Activated naive CD4-positive, alpha-beta T cell treated with anti-CD3 and anti-CD28 coated beads, Interleukin-2, amount 50 U/mL, for 72 hours (primary cell): ENCODE measurements at regions not wholly inside any gene's neighbourhood (a gene's known extent, or its start where the extent isn't known, plus 50 kb on each side); places are given as distances from the start of the nearest gene placed in this dataset.

Experiments used
- ATAC-seq, 2 donors: fragments of 150-1000 bp; cut with Tn5 transposase; 2 replicates each; pipeline ENCODE4 v1.10.0; 2021; ENCODE audit warnings: mild to moderate bottlenecking in 2 of 2, moderate library complexity in 2 of 2
- DNase-seq, 2 donors: peaks; one replicate each; pipeline ENCODE4 v3.0.0; 2021 to 2022; ENCODE audit warnings: low spot score in 2 of 2
- H3K27ac Mint-ChIP-seq, 2 donors: one replicate each; pipeline ENCODE4 v1.8.0; 2022; ENCODE audit warnings: mild to moderate bottlenecking in 2 of 2, mixed read lengths in 2 of 2
- H3K36me3 Mint-ChIP-seq, 2 donors: one replicate each; pipeline ENCODE4 v1.8.0; 2022; ENCODE audit warnings: mixed read lengths in 2 of 2
- H3K9me3 Mint-ChIP-seq, 2 donors: one replicate each; pipeline ENCODE4 v1.8.0; 2022; ENCODE audit warnings: mixed read lengths in 2 of 2

GRCh38 chr15:66905185-66905584 lies 160.2 kb upstream of the SMAD3 start:
- Mint-ChIP-seq H3K36me3 (peaks cover 0 to 7% of the 10 kb centered on the region in 2 donors), H3K27ac (no peak overlapping the region), H3K9me3 (peaks cover 0 to 4% of the 10 kb centered on the region in 2 donors)
- ATAC-seq (no peak), DNase-seq (no peak)

GRCh38 chr15:66905954-66906353 lies 159.4 kb upstream of the SMAD3 start:
- no peak for ATAC-seq
- no peak overlapping the region for H3K27ac Mint-ChIP-seq
- no peak for DNase-seq
- H3K9me3 Mint-ChIP-seq: peaks cover 0 to 4% of the 10 kb centered on the region in 2 donors
- peaks cover 0 to 7% of the 10 kb centered on the region in 2 donors for H3K36me3 Mint-ChIP-seq

- DNase-seq (peak in 1 of 2 donors; percentile 6), ATAC-seq (no peak)
- H3K36me3 Mint-ChIP-seq: peaks cover 0 to 7% of the 10 kb centered on the region in 2 donors
Measured at GRCh38 chr15:66906668-66907614, 158.5 kb upstream of the SMAD3 start.

GRCh38 chr15:66907826-66908743 lies 157.3 kb upstream of the SMAD3 start:
- H3K36me3 Mint-ChIP-seq: peaks cover 0 to 7% of the 10 kb centered on the region in 2 donors
- no peak for DNase-seq
- peaks cover 0 to under 1% of the 10 kb centered on the region in 2 donors for H3K9me3 Mint-ChIP-seq
- no peak for ATAC-seq
- no peak overlapping the region for H3K27ac Mint-ChIP-seq

More at GRCh38 chr15:66906668-66907614, 158.5 kb upstream of the SMAD3 start:
- H3K9me3 Mint-ChIP-seq: peaks cover 0 to 4% of the 10 kb centered on the region in 2 donors
- H3K27ac Mint-ChIP-seq: no peak overlapping the region

- H3K36me3 Mint-ChIP-seq: peaks cover 0 to 7% of the 10 kb centered on the region in 2 donors
- H3K27ac Mint-ChIP-seq: peak overlapping the region in 1 of 2 donors; percentile 39
- no peak for DNase-seq
- H3K9me3 Mint-ChIP-seq: no peaks in the 10 kb centered on the region
- no peak for ATAC-seq
Measured at GRCh38 chr15:66908744-66909095, 156.7 kb upstream of the SMAD3 start.

GRCh38 chr15:66909381-66909890 lies 156.0 kb upstream of the SMAD3 start:
- DNase-seq (no peak), ATAC-seq (no peak)
- peaks cover 0 to 7% of the 10 kb centered on the region in 2 donors for H3K36me3 Mint-ChIP-seq
- H3K9me3 Mint-ChIP-seq: no peaks in the 10 kb centered on the region
- no peak overlapping the region for H3K27ac Mint-ChIP-seq

GRCh38 chr15:66911131-66911700 lies 154.2 kb upstream of the SMAD3 start:
- H3K9me3 Mint-ChIP-seq: peaks cover 0 to 5% of the 10 kb centered on the region in 2 donors
- no peak for ATAC-seq
- H3K36me3 Mint-ChIP-seq: peaks cover 0 to 5% of the 10 kb centered on the region in 2 donors

GRCh38 chr15:66912001-66912400 lies 153.4 kb upstream of the SMAD3 start:
- ATAC-seq (peak; percentile 51 to 53), DNase-seq (no peak)
- Mint-ChIP-seq H3K9me3 (peaks cover 0 to 10% of the 10 kb centered on the region in 2 donors), H3K27ac (no peak overlapping the region), H3K36me3 (peaks cover 0 to 6% of the 10 kb centered on the region in 2 donors)

More at GRCh38 chr15:66911131-66911700, 154.2 kb upstream of the SMAD3 start:
- no peak overlapping the region for H3K27ac Mint-ChIP-seq
- DNase-seq: no peak

- H3K36me3 Mint-ChIP-seq: peaks cover 0 to 6% of the 10 kb centered on the region in 2 donors
- no peak for DNase-seq
Measured at GRCh38 chr15:66912441-66912840, 153.0 kb upstream of the SMAD3 start.

GRCh38 chr15:66917904-66918448 lies 147.4 kb upstream of the SMAD3 start:
- Mint-ChIP-seq H3K36me3 (peaks cover 5 to 11% of the 10 kb centered on the region in 2 donors), H3K9me3 (peaks cover 0 to 19% of the 10 kb centered on the region in 2 donors), H3K27ac (no peak overlapping the region)
- ATAC-seq (no peak), DNase-seq (no peak)

More at GRCh38 chr15:66912441-66912840, 153.0 kb upstream of the SMAD3 start:
- H3K9me3 Mint-ChIP-seq: peaks cover 0 to 10% of the 10 kb centered on the region in 2 donors
- ATAC-seq: no peak
- H3K27ac Mint-ChIP-seq: no peak overlapping the region

- Mint-ChIP-seq H3K36me3 (peaks cover 11 to 14% of the 10 kb centered on the region in 2 donors), H3K27ac (no peak overlapping the region), H3K9me3 (peaks cover 0 to 25% of the 10 kb centered on the region in 2 donors)
- DNase-seq: no peak
- no peak for ATAC-seq
Measured at GRCh38 chr15:66919421-66919820, 146.0 kb upstream of the SMAD3 start.

- DNase-seq (no peak), ATAC-seq (no peak)
- no peak overlapping the region for H3K27ac Mint-ChIP-seq
- H3K9me3 Mint-ChIP-seq: peaks cover 0 to 19% of the 10 kb centered on the region in 2 donors
- peaks cover 11 to 14% of the 10 kb centered on the region in 2 donors for H3K36me3 Mint-ChIP-seq
Measured at GRCh38 chr15:66921319-66921915, 144.0 kb upstream of the SMAD3 start.

GRCh38 chr15:66922608-66923007 lies 142.8 kb upstream of the SMAD3 start:
- peaks cover 0 to 15% of the 10 kb centered on the region in 2 donors for H3K9me3 Mint-ChIP-seq
- ATAC-seq: no peak
- no peak for DNase-seq
- no peak overlapping the region for H3K27ac Mint-ChIP-seq
- peaks cover 8 to 11% of the 10 kb centered on the region in 2 donors for H3K36me3 Mint-ChIP-seq

GRCh38 chr15:66923438-66923881 lies 141.9 kb upstream of the SMAD3 start:
- DNase-seq: peak in 1 of 2 donors; percentile 46
- H3K36me3 Mint-ChIP-seq: peaks cover 8 to 11% of the 10 kb centered on the region in 2 donors
- H3K27ac Mint-ChIP-seq: no peak overlapping the region
- ATAC-seq: peak; percentile 68 to 75
- H3K9me3 Mint-ChIP-seq: peaks cover 0 to 11% of the 10 kb centered on the region in 2 donors

GRCh38 chr15:66924889-66925288 lies 140.5 kb upstream of the SMAD3 start:
- ATAC-seq (no peak), DNase-seq (no peak)
- no peak overlapping the region for H3K27ac Mint-ChIP-seq
- H3K36me3 Mint-ChIP-seq: peaks cover 8 to 11% of the 10 kb centered on the region in 2 donors
- peaks cover 0 to 11% of the 10 kb centered on the region in 2 donors for H3K9me3 Mint-ChIP-seq
